ENCODE measurements at regions not wholly inside any gene's neighbourhood (a gene's known extent, or its start where the extent isn't known, plus 50 kb on each side); places are given as distances from the start of the nearest gene placed in this dataset.

DNA sequence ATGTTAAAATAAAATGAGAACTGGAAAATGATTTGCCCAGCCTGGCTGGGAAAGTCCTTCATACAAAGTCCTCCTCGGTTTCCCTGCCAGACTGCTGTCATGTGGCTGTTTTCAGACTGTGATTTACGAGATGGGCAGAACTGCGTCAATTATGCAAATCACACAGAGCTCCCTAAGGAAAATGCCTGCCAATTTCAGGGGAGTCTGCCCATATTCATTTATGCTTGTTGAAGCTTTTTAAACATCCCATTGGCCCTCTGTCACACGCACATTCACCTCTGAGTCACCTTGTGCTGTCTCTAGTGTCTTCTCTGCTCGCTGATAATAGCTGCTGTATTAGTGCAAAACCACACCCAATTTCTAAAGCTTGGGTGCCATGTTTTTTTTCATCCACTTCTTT lies 81.7 kb upstream of the FAM20A start:
- no peaks in the 10 kb centered on the region for H3K4me1 ChIP-seq (ENCODE audit: control insufficient read depth, insufficient read depth, low read length)
- no peaks in the 10 kb centered on the region for H3K79me2 ChIP-seq (ENCODE audit: control insufficient read depth, insufficient read depth, low read length)
- no peak overlapping the region for H3K4me3 ChIP-seq
- H3K4me2 ChIP-seq (ENCODE audit: control insufficient read depth, insufficient read depth): no peak overlapping the region
- H3K9me3 ChIP-seq (replicated peaks; ENCODE audit: control insufficient read depth, insufficient read depth, low read length): no peaks in the 10 kb centered on the region
- 25% methylated on average over 5 of the region's 5 CpGs for WGBS (ENCODE audit: insufficient coverage, insufficient replicate concordance, low lambda C conversion rate, missing lambda C conversion rate)
- ATAC-seq: no peak
- no peak for FAIRE-seq
- no peak overlapping the region for H3K27ac ChIP-seq (ENCODE audit: control insufficient read depth, insufficient read depth)
- DNase-seq (ENCODE audit: low read depth, low spot score): no peak
- TF ChIP-seq KLF5 (IDR thresholded peaks at IDR 0.05; ENCODE audit: partially characterized antibody): no peak
- intact Hi-C loops (cut with micrococcal nuclease; ENCODE audit: unreplicated experiment): no loop called here
- CTCF ChIA-PET: no interaction called here
- SMC1A ChIA-PET (ENCODE audit: uncharacterized antibody, unreplicated experiment): no interaction called here
- BruUV-seq (replicated peaks): no TSS peak
- POLR2A ChIA-PET: no interaction called here
- in situ Hi-C loops (cut with MboI): no loop called here
- no peak overlapping the region for H2AFZ ChIP-seq (ENCODE audit: control insufficient read depth, low read depth, low read length)
- H3K27me3 ChIP-seq (replicated peaks in 1 of 2; ENCODE audit: control insufficient read depth in 2 of 2, insufficient read depth in 2 of 2, low read length in 1 of 2): no peaks in the 10 kb centered on the region
- H3K36me3 ChIP-seq (ENCODE audit: control insufficient read depth in 2 of 2, insufficient read depth in 2 of 2, low read length in 1 of 2): no peaks in the 10 kb centered on the region
- no peaks in the 10 kb centered on the region for H4K20me1 ChIP-seq (ENCODE audit: control insufficient read depth, insufficient read depth)
- RAD21 ChIA-PET (ENCODE audit: unreplicated experiment): no interaction called here
- no peak overlapping the region for H3K9ac ChIP-seq (ENCODE audit: control insufficient read depth, insufficient read depth, low read length)

- Histone ChIP-seq H3K79me2 (ENCODE audit: control insufficient read depth, insufficient read depth, low read length) (no peaks in the 10 kb centered on the region), H3K4me3 (no peak overlapping the region), H3K36me3 (ENCODE audit: control insufficient read depth in 2 of 2, insufficient read depth in 2 of 2, low read length in 1 of 2) (no peaks in the 10 kb centered on the region), H3K9ac (ENCODE audit: control insufficient read depth, insufficient read depth, low read length) (no peak overlapping the region), H3K4me2 (ENCODE audit: control insufficient read depth, insufficient read depth) (no peak overlapping the region), H3K27me3 (replicated peaks in 1 of 2; ENCODE audit: control insufficient read depth in 2 of 2, insufficient read depth in 2 of 2, low read length in 1 of 2) (no peaks in the 10 kb centered on the region), H3K9me3 (replicated peaks; ENCODE audit: control insufficient read depth, insufficient read depth, low read length) (no peaks in the 10 kb centered on the region), H2AFZ (ENCODE audit: control insufficient read depth, low read depth, low read length) (no peak overlapping the region), H3K4me1 (ENCODE audit: control insufficient read depth, insufficient read depth, low read length) (no peaks in the 10 kb centered on the region), H4K20me1 (ENCODE audit: control insufficient read depth, insufficient read depth) (no peaks in the 10 kb centered on the region), H3K27ac (ENCODE audit: control insufficient read depth, insufficient read depth) (no peak overlapping the region)
- ChIA-PET SMC1A (ENCODE audit: uncharacterized antibody, unreplicated experiment) (no interaction called here), POLR2A (interaction anchor here (0.6 kb wide), 1 partner anchor 175 kb away, joined by 3 read pairs; no protein-coding TSS in a partner anchor), RAD21 (ENCODE audit: unreplicated experiment) (no interaction called here), CTCF (no interaction called here)
- intact Hi-C loops (cut with micrococcal nuclease; ENCODE audit: unreplicated experiment): no loop called here
- no peak for FAIRE-seq
- TF ChIP-seq FOXK2 (IDR thresholded peaks at IDR 0.05) (no peak), MXI1 (IDR thresholded peaks at IDR 0.05; ENCODE audit: low read depth, low read length) (no peak), PAX8 (IDR thresholded peaks at IDR 0.05) (no peak), E2F4 (IDR thresholded peaks at IDR 0.05; ENCODE audit: low read depth, low read length) (no peak), HDAC2 (IDR thresholded peaks at IDR 0.05) (no peak)
- TF ChIP-seq, protein P1, sequence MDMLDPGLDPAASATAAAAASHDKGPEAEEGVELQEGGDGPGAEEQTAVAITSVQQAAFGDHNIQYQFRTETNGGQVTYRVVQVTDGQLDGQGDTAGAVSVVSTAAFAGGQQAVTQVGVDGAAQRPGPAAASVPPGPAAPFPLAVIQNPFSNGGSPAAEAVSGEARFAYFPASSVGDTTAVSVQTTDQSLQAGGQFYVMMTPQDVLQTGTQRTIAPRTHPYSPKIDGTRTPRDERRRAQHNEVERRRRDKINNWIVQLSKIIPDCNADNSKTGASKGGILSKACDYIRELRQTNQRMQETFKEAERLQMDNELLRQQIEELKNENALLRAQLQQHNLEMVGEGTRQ (IDR thresholded peaks at IDR 0.05; ENCODE audit: borderline replicate concordance, low read depth, low read length): no peak
- 95% methylated on average over 1 of the region's 1 CpG for WGBS (ENCODE audit: insufficient coverage, insufficient replicate concordance, low lambda C conversion rate, missing lambda C conversion rate)
- BruUV-seq (replicated peaks): no TSS peak
- DNase-seq (ENCODE audit: low read depth, low spot score): no peak
- in situ Hi-C loops (cut with MboI): no loop called here
- no peak for ATAC-seq
Observed at GRCh38 chr17:68679882-68680281, 78.7 kb upstream of the FAM20A start.
